ENCODE measurements at regions not wholly inside any gene's neighbourhood (a gene's known extent, or its start where the extent isn't known, plus 50 kb on each side); places are given as distances from the start of the nearest gene placed in this dataset.

- TF ChIP-seq CTCF (IDR thresholded peaks at IDR 0.05 in 4 of 5, conservative IDR thresholded peaks at IDR 0.05 in 1 of 5): no peak
- TF ChIP-seq POLR2A (IDR thresholded peaks at IDR 0.05): no peak
These were observed 426.7 kb upstream of the PMFBP1 start for GRCh38 chr16:72598696-72599095.
